DOHH2 (cell line): ENCODE measurements at regions not wholly inside any gene's neighbourhood (a gene's known extent, or its start where the extent isn't known, plus 50 kb on each side); places are given as distances from the start of the nearest gene placed in this dataset.

Source experiments
- CTCF ChIP-seq: fragments of 200-600 bp; sonication (generic); IDR thresholded peaks from one replicate; pipeline ENCODE4 v1.5.1; 2014; ENCODE audit warnings: antibody characterized with exemption, mild to moderate bottlenecking, low read depth, low read length; ENCODE audit not compliant: poor library complexity, severe bottlenecking
- EZH2phosphoT487 ChIP-seq: fragments of 200-600 bp; sonication (generic); IDR thresholded peaks from 2 replicates; pipeline ENCODE4 v1.6.1; 2017; ENCODE audit warnings: borderline replicate concordance, mild to moderate bottlenecking, antibody characterized with exemption, low read length, moderate library complexity, mixed read lengths

GRCh38 chr12:127599436-127599835 is 667.5 kb upstream of the TMEM132C start:
- TF ChIP-seq CTCF (no peak), EZH2phosphoT487 (no peak)
